Right lobe of liver (tissue), 6 donors: ENCODE measurements at regions not wholly inside any gene's neighbourhood (a gene's known extent, or its start where the extent isn't known, plus 50 kb on each side); places are given as distances from the start of the nearest gene placed in this dataset.

ENCODE experiments used
- ATAC-seq, 4 donors: fragments of 200-7000 bp; cut with Tn5 transposase; one replicate each; pipeline ENCODE4 v1.9.1; 2020; ENCODE audit warnings: mild to moderate bottlenecking in 4 of 4, moderate library complexity in 4 of 4
- DNase-seq, 3 donors: peaks; one replicate each; pipeline ENCODE4 v3.0.0-alpha.2; 2020
- H3K27ac ChIP-seq, 3 donors: fragments of 200-600 bp; one replicate each; pipeline ENCODE4 v1.8.0; 2022
- H3K27me3 ChIP-seq, 2 donors: fragments of 200-600 bp; one replicate each; pipeline ENCODE4 v1.8.0; 2022
- H3K36me3 ChIP-seq, 4 donors: fragments of 200-600 bp; sonication (generic) in 1 of 4; one replicate each; pipeline versions ENCODE4 v1.5.1 to v1.8.0; 2017 to 2022; ENCODE audit warnings: control low read depth in 1 of 4
- H3K4me1 ChIP-seq, 4 donors: fragments of 200-600 bp; sonication (generic) in 1 of 4; one replicate each; pipeline versions ENCODE4 v1.5.1 to v1.8.0; 2017 to 2022; ENCODE audit warnings: control low read depth in 1 of 4
- H3K4me3 ChIP-seq, 3 donors: fragments of 200-600 bp; one replicate each; pipeline ENCODE4 v1.8.0; 2022
- H3K9me3 ChIP-seq, 4 donors: fragments of 200-600 bp; sonication (generic) in 1 of 4; one replicate each; pipeline versions ENCODE4 v1.5.1 to v1.8.0; 2017 to 2022; ENCODE audit warnings: control low read depth in 1 of 4
- CTCF ChIP-seq, 4 donors: fragments of 200-600 bp in 3 of 4; fragments of 450-650 bp in 1 of 4; IDR thresholded peaks; one replicate each; pipeline versions ENCODE4 v1.5.1 to v1.8.0; 2016 to 2022; ENCODE audit warnings: antibody characterized with exemption in 4 of 4, mild to moderate bottlenecking in 2 of 4
- POLR2A ChIP-seq: fragments of 450-650 bp; IDR thresholded peaks from one replicate; pipeline ENCODE4 v1.6.1; 2017; ENCODE audit warnings: antibody characterized with exemption, mild to moderate bottlenecking
- WGBS: methylation state at CpG from one replicate; pipeline ENCODE4 v1.1.6; 2018; ENCODE audit warnings: low coverage, low lambda C conversion rate; ENCODE audit not compliant: insufficient coverage; ENCODE audit errors: missing lambda C conversion rate; 5-methylcytosine and 5-hydroxymethylcytosine counted together
- intact Hi-C, 2 donors: fragments of 100-400 bp; cut with DNase I; formaldehyde crosslinking; loops; one replicate each; pipeline versions ENCODE4 v1.11.2 to v1.14.1; 2022
- donor health status: DM: no; HTN: yes; CAD: no.
- donor health status: DM: no; HTN: no; CAD: no.
- donor health status: DM: no; HTN: no; CAD: no.
- donor health status: DM: no; HTN: yes; CAD: no.
- donor health status: DM: no; HTN: yes; CAD: no.

GRCh38 chr1:88350648-88351047 lies 333.4 kb upstream of the PKN2 start:
- H3K4me3 ChIP-seq, result no peak overlapping the region
- no peak for TF ChIP-seq POLR2A
- no peak for TF ChIP-seq CTCF (IDR thresholded peaks at IDR 0.05)
- no peaks in the 10 kb centered on the region for H3K36me3 ChIP-seq
- H3K9me3 ChIP-seq, result no peaks in the 10 kb centered on the region
- H3K27me3 ChIP-seq, result no peaks in the 10 kb centered on the region
- H3K27ac ChIP-seq, result no peak overlapping the region
- intact Hi-C loops, result no loop called here
- 71% methylated on average over 2 of the region's 2 CpGs for WGBS
- no peaks in the 10 kb centered on the region for H3K4me1 ChIP-seq
- no peak for DNase-seq
- no peak for ATAC-seq

GRCh38 chr1:88351960-88352359 lies 332.1 kb upstream of the PKN2 start:
- Histone ChIP-seq H3K4me3 (no peak overlapping the region), H3K4me1 (no peaks in the 10 kb centered on the region), H3K9me3 (no peaks in the 10 kb centered on the region), H3K27me3 (no peaks in the 10 kb centered on the region), H3K27ac (no peak overlapping the region), H3K36me3 (no peaks in the 10 kb centered on the region)
- WGBS, result 28% methylated on average over 3 of the region's 3 CpGs
- TF ChIP-seq CTCF (IDR thresholded peaks at IDR 0.05), result no peak
- DNase-seq (no peak), ATAC-seq (no peak)
- intact Hi-C loops, result no loop called here

DNA sequence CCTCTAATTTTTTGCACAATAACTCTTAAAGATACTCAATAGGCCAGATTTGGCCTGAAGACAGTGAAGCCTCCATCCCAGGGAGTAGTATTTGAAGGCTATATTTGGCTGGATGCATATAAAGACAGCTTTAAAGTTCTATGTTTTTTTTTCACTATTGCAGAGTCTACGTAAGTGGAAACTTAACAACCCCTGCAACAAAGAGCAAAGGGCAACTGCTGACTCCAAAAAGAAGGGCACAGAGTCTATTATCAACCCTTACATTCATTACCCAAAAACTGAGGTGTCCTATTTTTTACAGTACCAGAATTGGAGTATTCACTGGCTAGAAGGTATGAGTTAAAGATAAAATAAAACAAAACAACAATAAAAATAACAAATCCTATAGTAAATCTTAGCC lies 329.8 kb upstream of the PKN2 start:
- Histone ChIP-seq H3K36me3 (no peaks in the 10 kb centered on the region), H3K4me1 (no peaks in the 10 kb centered on the region), H3K9me3 (no peaks in the 10 kb centered on the region), H3K27ac (no peak overlapping the region), H3K4me3 (no peak overlapping the region), H3K27me3 (no peaks in the 10 kb centered on the region)
- 31% methylated on average over 1 of the region's 1 CpG for WGBS
- ATAC-seq (peak in 2 of 4 donors; percentile 29 to 50), DNase-seq (no peak)
- no peak for TF ChIP-seq POLR2A
- intact Hi-C loops, result no loop called here

- intact Hi-C loops, result no loop called here
- Histone ChIP-seq H3K4me1 (no peaks in the 10 kb centered on the region), H3K36me3 (no peaks in the 10 kb centered on the region), H3K4me3 (no peak overlapping the region), H3K9me3 (no peaks in the 10 kb centered on the region), H3K27me3 (no peaks in the 10 kb centered on the region), H3K27ac (no peak overlapping the region)
- DNase-seq (no peak), ATAC-seq (no peak)
- 53% methylated on average over 2 of the region's 2 CpGs for WGBS
- TF ChIP-seq POLR2A, result no peak
- no peak for TF ChIP-seq CTCF (IDR thresholded peaks at IDR 0.05)
Measured at GRCh38 chr1:88357729-88358128, 326.3 kb upstream of the PKN2 start.

DNA sequence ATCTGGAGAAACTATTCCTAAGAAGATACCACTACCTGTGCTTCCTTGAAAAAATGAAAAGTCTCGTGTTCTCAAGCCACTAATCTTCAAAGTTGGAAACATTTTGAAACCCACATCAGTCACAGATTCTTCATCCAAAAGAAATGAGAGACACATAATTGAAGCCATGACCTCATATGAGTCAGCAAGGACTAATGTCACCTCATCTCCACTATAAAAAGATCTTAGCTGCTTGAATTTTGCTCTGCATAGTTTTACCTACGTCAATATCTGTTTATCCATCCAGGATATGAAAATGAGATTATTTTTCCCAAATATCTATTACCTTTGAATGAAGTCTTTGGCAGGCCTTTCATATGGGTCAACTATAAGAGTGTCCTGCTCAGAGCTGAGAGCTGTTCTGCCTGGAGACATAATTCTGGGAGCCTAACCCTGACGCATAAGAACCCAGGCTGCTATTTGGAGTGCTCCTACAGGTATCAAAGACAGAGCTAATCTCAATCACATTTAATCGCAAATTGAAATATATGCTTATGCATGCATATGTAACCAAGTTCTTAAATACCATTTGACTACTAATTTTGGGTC lies 312.5 kb upstream of the PKN2 start:
- WGBS, result 72% methylated on average over 4 of the region's 4 CpGs
- Histone ChIP-seq H3K4me3 (no peak overlapping the region), H3K9me3 (no peaks in the 10 kb centered on the region), H3K4me1 (no peaks in the 10 kb centered on the region), H3K27me3 (no peaks in the 10 kb centered on the region), H3K36me3 (no peaks in the 10 kb centered on the region), H3K27ac (no peak overlapping the region)
- intact Hi-C loops, result no loop called here
- ATAC-seq (no peak), DNase-seq (no peak)
- TF ChIP-seq CTCF (IDR thresholded peaks at IDR 0.05), result no peak
- no peak for TF ChIP-seq POLR2A
